Astrocyte (in vitro differentiated cells and primary cell): ENCODE measurements at regions not wholly inside any gene's neighbourhood (a gene's known extent, or its start where the extent isn't known, plus 50 kb on each side); places are given as distances from the start of the nearest gene placed in this dataset.

Experiments
- EZH2 ChIP-seq: IDR thresholded peaks from 2 replicates; pipeline ENCODE4 v1.6.1; 2012; ENCODE audit warnings: mild to moderate bottlenecking, low read length, inconsistent platforms; ENCODE audit not compliant: insufficient read depth
- TF ChIP-seq, protein P1 (sequence below): IDR thresholded peaks from 2 replicates; pipeline ENCODE4 v1.5.1; 2011; ENCODE audit warnings: low read depth, mild to moderate bottlenecking, inconsistent platforms, low read length, moderate library complexity; ENCODE audit not compliant: insufficient read depth

DNA sequence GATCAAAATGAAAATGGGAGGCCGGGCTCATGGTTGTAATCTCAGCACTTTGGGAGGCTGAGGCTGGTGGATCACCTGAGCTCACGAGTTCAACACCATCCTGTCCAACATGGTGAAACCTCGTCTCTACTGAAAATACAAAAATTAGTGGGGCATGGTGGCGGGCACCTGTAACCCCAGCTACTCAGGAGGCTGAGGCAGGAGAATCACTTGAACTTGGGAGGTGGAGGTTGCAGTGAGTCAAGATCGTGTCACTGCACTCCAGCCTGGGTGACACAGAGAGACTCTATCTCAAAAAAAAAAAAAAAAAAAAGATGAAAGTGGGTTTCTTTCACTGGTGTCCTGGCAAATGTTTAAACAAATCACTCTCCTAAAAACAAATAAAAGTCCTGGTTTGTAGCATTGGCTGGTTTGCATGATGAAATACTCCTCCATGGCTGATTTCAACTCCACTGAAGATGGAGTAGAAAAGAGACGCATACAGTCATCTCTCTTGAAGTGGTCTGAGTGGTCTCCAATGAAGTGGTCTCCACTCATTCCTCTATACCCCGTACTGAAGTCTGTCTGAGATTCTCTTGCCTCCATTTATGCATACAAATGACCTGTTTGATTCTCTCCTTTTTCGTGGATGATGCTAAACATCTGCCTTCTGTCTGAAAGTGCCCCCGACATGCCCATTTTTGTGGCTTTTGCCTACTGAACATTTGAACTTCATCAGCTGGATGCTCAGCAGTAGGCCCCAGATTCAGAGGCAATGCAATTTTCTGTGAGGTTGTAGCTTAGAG, 153.0 kb upstream of the FAM20A start:
- TF ChIP-seq, protein P1, sequence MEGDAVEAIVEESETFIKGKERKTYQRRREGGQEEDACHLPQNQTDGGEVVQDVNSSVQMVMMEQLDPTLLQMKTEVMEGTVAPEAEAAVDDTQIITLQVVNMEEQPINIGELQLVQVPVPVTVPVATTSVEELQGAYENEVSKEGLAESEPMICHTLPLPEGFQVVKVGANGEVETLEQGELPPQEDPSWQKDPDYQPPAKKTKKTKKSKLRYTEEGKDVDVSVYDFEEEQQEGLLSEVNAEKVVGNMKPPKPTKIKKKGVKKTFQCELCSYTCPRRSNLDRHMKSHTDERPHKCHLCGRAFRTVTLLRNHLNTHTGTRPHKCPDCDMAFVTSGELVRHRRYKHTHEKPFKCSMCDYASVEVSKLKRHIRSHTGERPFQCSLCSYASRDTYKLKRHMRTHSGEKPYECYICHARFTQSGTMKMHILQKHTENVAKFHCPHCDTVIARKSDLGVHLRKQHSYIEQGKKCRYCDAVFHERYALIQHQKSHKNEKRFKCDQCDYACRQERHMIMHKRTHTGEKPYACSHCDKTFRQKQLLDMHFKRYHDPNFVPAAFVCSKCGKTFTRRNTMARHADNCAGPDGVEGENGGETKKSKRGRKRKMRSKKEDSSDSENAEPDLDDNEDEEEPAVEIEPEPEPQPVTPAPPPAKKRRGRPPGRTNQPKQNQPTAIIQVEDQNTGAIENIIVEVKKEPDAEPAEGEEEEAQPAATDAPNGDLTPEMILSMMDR: no peak
- no peak for TF ChIP-seq EZH2
